NCI-H2171 (cell line): ENCODE measurements at regions not wholly inside any gene's neighbourhood (a gene's known extent, or its start where the extent isn't known, plus 50 kb on each side); places are given as distances from the start of the nearest gene placed in this dataset.

Source experiments
- DNase-seq: peaks from one replicate; lab custom pipeline; 2025; lab: John Stamatoyannopoulos, UW

DNA sequence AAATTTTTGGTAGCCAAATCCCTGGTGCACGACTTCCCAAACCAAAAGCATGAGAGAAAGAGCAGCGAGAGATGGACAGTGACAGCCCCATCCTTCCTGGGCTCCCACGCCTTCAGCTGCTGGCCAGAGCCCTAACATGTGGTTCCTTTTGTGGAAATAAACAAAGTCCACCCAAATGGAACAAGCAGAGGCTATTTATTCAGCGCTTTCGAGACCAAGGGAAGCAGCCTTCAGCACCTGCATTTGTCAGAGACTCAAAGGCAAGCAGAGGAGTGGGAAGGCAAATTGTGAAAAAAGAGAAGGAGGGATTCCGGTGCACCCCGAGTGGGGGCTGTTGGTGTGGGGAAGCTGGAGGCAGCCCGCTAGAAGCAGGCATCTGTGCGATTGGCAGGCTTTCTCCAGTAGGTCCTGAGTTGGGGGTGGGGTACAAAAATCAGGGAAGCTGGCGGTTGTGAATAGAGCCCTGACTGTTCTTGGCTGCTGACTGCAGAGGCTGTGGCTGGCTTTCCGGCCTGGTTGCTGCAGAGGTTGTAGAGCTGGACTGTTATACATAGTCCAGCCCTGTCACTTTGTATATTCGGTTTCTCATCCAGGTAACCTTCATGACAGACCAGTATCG, 427.2 kb downstream of the OCA2 start:
- no peak for DNase-seq

DNA sequence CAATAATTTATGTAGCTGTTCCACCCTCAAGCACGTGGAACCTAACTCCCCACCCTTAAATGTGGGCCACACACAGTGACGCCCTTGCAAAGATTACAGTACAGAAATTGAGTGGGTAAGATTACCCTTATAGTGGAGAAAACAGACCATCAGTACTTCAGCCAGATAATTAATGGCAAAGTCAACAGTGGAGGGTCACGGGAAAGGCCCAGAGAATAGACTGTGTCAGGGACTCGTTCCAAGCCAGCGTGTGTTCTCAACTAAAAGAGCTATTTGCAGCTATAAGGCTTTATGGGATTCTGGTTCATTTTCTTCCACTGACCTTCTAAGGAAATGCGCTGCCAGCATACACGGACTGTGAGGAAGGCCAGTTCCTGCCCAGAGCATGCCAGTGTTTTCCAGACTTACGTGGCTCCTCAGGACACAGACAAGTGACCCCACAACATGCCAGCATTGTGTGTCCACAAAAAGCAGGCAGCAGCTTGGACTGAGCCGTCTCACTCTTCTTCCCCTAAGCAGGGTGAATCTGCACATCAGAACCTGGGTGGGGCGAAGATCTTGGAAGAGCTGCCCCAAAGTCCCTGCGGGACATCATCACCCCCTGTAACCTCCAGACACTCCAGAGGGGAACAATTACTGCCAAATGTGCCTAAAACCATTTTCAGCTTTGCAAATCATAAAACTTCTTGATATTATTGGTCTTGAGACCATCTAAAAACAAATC, 428.5 kb downstream of the OCA2 start:
- no peak for DNase-seq

DNA sequence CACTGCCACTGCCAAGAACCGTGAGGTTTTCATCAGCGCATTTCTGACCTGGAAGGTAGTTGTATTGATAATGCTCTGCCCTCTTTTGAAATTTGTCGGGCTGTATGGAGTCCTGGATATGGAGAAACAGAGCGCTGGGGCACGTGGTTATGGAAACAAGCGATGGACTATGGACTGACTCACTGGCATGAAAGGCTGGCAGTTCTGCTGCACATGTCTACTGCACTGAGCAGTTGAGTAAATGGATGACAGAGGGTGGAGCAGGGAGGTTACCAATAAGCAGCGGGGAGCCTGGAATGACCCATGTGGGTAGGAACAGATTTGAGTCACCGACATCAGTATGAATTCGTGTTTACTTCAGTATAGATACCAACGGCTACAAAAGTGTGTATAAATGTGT, 429.5 kb downstream of the OCA2 start:
- DNase-seq, result no peak

DNA sequence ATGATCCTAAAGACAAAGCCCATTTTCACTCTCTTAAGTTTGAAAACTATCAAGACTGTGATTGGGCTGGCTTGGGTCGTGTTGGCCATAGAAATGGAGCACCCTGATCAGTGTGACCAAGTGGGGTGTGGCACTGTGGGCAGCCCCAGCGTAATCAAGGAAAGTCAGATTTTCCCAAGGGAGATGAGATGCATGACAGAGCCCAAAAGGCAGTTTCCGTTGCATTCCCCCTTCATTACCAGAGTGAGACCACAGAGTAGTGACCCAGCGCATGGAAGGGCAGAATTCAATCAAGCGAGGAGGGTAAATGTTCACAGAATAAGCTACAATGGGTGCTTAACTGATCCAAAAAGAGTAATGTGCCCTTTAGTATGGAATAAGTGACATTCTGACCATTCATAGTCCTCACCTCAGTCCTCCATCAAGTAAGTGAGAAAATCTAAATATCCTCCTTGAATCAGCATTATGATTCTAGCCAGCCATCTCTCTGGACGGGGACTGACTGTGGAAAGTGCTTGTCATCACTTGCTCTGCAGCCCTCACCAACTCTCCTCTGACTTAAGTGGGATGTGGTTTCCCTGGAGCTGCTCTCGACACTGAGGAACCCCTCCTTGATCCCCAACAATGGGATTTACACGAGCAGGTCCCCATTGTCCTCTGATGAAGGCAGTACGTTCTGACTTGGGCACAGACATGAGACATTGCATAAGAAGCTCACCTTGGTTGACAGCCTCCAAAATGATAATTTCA, 430.5 kb downstream of the OCA2 start:
- DNase-seq, result no peak

DNA sequence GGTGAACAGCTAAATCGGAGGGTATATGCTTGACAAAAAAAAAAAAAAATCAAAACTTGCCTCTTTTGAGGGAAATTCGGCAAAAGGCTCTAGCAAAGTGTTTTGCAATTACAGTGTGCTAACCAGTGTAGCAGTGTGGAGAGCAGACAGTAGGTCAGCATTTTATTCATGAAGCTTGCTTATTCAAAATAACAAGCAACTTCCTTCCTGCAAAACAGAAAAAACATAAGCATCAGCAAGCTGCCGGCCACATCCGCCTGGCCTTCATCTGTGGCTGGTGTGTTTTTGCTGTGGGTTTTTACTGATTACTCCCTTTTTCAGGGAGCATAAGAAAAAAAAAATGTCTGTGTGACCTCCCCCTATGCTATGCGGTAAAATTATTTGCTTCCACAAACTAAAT, 434.1 kb downstream of the OCA2 start:
- no peak for DNase-seq

DNA sequence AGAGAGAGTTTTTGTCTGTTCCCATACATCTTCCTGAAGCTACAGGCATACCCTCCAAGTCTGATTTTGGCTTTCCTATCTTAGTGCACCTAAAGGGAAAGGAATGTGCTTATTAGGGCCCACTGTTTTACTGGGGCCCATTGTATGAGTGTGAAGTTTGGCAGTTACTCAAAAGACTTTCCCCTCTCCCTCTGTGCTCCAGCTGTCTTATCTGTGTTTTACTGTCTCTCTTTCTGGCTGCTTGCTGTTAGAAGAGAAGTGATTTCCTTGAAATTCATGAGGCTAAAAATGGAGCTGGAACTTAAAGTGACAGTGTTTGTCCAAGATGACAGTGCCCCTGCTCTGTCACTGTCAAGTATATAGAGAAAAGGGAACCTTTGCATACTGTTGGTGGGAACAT, 436.2 kb downstream of the OCA2 start:
- no peak for DNase-seq

DNA sequence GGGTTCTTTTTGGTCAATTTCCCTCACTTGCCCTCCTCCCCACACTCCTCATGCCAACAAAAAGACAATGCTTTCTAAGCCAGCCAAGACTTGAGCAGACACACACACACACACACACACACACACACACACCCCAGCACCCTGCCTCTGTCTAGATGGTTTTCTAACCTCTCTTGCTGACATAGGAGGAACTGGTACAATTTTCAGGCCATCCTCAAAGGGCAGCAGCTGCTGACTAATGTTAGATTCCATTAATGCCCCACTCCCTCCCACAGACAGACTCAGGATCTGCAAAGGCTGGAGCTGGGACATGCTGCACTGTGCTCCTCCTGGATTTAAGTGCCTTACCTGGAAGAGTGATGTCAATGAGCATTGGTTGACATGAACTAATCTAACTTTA, 438.4 kb downstream of the OCA2 start:
- no peak for DNase-seq

DNA sequence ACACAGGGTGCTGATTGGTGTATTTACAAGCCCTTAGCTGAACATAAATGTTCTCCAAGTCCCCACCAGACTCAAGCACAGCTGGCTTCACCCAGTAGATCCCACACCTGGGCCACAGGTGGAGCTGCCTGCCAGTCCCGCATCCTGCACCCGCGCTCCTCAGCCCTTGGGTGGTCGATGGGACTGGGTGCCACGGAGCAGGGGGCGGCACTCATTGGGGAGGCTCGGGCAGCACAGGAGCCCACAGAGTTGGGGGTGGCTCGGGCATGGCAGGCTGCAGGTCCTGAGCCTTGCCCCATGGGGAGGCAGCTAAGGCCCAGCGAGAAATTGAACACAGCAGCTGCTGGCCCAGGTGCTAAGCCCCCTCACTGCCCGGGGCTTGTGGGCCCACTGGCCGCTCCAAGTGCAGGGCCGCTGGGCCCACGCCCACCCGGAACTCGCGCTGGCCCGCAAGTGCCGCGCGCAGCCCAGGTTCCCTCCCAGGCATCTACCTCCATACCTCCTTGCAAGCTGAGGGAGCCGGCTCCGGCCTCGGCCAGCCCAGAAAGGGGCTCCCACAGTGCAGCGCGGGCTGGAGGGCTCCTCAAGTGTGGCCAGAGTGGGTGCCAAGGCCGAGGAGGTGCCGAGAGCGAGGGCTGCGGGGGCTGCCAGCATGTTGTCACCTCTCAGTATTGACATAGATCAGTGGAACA, 442.7 kb downstream of the OCA2 start:
- DNase-seq, result no peak

DNA sequence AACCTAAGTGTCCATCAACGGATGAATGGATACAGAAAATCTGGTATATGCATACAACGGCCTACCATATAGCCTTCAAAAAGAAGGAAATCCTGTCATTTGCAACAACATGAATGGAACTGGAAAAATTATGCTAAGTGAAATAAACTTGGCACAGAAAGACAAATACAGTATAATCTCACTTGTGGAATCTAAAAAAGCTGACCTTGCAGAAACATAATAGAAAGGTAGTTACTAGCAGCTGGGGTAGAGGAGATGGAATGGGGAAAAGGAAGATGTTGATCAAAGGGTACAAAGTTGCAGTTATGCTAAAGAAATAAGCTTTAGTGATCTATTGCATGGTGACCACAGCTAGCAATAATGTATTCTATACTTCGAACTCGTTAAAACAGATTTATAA, 444.1 kb downstream of the OCA2 start:
- DNase-seq, result no peak

DNA sequence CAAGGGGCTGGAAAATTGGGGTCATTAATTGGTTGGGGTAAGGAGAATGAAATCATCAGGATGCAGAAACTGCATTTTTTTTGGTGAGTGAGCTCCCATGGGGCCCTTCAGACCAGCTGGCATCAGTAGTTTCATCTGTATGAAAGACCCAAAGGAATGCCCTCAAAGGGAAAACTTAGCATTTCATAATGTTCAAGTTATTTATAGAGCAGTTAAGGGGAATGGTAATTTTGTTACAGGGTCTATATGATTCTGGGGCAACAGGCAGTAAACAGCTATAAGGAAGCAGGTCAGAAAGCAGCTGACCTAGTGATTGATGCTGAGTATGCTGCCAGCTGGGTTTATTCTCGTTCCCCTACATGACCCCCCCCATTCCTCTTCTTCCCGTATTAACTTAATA, 448.9 kb downstream of the OCA2 start:
- DNase-seq, result no peak

DNA sequence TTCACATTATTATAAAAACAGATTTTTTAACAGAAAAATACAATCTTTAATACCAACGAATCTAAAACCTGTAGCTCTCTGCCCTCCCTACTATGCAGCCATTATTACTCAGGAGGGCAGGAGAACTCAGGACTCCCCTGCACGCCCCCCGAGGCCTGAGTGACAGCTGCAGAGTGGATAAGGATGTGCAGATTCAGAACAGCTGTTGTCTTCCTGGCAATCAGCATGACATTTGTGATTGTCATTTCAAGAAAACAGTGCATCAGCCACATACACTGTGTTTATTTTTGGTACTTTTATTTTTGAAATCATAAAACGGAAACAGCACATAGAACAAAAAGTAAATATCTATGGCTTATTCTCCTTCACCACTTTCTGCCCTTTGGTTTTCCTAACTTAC, 450.8 kb downstream of the OCA2 start:
- DNase-seq, result no peak

DNA sequence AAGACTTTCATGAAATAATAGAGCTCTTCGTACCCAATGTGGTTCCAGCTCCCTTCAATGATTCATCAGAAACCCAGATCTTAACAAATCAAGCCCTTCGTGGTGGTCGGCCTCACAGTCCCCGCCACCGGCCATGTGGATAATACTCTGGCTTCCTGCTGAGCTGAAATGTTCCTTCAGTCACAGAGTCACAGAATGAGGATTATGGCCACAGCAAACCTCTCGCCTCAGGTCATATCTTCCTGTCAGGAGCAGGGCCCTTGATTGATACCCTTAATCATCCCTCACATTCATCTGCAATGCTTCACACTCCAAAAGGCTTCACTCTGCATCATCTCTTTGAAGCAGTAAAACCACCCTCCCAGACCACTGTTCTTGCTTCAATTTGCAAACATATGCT, 452.6 kb downstream of the OCA2 start:
- no peak for DNase-seq

DNA sequence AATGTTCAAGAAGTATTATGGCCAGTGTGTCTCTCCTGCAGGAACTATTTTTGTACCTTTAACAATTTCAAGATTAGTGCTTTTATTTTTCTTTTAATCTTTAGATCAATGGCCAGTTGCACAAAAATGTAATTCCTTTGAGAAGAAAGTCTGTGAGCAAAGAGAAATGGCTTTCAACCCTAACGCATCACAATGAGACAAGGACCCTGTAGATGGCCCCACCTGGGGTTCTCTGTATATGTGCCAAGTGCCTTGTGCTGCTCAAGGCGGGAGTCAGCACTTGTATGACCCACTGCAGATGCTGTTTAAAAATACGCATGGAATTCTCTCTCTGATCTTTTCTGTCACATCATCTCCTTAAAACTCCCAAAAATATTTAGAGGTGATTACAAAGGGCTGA, 453.4 kb downstream of the OCA2 start:
- DNase-seq, result no peak

DNA sequence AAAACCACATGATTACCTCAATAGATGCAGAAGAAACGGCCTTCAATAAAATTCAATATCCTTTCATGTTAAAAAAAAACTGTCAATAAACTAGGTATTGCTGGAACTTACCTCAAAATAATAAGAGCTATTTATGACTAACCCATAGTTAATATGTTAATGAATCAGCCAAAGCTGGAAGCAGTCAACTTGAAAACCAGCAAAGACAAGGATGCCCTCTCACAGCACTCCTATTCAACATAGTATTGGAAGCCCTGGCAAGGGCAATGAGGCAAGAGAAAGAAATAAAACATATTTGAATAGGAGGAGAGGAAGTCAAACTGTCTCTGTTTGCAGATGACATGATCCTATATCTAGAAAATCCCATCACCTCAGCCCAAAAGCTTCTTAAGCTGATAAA, 456.1 kb downstream of the OCA2 start:
- no peak for DNase-seq

DNA sequence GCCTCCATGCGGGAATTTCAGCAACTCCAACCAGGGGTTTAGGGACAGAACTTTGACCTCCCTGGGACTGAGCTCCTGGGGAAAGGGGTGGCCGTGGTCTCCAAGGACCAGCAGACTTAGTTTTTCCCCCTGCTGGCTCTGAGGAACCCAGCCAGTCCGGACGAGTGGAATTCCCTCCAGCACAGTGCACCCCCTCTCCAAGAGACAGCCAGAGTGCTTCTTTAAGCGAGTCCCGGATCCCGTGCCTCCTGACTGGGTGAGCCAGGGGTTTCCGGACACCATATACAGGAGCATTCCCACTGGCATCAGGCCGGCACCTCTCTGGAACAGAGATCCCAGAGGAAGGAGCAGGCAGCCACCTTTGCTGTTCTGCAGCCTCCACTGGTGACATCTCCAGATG, 459.5 kb downstream of the OCA2 start:
- no peak for DNase-seq

DNA sequence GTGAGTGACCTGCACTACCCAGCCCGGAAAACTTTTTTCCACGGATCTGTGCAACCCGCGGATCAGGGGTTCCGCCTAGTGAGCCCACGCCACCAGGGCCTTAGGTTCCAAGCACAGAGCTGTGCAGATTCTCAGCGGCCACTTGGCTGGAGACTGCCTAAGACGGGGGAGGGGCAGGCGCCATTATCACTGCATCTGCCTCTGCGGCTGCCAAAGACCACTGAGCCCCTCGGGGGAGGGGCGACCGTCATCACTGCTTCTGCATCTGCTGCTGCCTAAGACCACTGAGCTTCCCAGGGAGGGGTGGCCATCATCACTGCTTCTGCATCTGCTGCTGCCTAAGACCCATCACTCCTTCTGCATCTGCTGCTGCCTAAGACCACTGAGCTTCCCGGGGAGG, 460.2 kb downstream of the OCA2 start:
- DNase-seq, result no peak

DNA sequence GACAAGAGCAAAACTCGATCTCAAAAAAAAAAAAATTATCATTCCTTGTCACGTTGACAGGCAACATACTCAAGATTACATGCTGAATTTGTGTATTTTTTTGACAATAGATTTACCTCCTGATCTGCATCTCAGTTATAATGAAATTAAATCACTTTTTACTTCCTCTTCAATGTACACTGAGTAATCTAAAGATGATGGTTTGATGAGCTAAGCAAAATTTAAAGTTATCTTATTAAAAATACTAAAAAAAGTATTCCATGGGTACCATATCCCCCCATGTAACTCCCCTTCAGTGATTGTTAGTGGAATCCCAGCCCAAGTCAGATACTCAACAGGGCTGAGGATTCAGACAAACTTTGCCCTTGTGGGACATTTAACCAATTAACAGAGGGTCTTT, 463.2 kb downstream of the OCA2 start:
- DNase-seq, result no peak

DNA sequence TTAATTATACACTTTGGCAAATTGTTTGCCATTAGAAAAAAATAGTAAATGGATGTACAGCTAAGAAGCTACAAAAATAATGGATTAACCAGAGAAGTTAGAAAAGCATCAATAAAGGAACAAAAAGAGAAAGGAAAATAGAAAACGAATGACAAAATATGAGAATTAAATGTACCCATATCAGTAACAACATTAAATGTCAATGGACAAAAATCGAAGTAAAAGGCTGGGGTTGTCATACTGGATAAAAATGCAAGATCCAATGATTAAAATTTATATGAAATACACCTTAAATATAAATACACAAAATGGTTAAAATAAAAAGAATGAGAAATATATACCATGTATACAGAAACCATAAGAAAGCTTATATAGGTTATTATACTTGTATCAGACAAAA, 470.6 kb downstream of the OCA2 start:
- DNase-seq, result no peak

DNA sequence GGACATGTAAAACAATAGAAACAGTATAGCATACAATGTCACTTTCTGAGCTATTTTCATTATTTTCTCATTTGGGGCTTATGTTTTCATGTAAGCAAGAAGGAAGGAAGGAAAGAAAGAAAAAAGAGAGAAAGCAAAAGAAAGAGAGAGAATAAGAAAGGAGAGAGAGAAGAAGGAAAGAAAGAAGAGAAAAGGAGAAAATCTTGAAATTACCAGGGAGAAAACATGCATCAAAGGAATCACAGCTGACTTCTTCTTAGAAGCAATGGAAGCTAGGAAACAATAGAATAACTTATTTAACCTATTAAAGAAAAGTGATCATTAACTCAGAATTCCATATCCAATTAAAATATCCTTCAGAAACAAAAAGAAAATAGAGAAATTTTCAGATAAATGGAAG, 471.5 kb downstream of the OCA2 start:
- no peak for DNase-seq

DNA sequence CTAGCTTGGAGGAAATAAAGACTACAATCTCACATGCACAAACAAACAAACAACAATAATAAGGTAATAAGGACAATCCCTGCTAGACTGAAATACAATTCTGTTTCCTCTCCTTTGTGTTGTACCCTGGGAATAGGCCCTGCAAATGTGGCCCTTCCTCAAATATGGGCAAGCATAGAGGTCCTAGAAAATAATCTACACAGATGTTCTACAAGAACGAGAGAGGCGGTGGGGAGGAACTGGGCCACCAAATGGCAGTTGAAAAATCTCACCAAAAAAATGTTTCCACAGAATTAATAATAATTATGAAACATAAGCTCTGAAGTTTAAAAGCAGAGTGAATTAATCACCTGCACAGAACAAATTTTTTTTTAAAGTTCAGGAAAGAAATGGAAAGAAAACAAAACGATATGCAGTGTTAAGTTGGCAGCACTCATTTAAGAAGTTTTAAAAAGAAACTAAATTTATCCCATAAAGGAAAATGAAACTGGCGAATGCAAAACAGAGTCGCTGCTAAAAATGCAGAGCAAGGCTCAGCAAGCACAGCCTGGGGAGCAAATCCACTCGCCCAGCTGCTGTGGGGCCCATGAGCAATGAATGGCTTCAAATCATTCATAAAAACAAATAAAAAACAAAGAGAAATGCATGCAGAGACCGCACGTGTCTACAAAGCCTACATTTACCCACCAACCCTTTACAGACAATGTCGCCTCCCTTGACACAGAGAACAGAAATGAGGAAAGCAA, 475.4 kb downstream of the OCA2 start:
- no peak for DNase-seq

DNA sequence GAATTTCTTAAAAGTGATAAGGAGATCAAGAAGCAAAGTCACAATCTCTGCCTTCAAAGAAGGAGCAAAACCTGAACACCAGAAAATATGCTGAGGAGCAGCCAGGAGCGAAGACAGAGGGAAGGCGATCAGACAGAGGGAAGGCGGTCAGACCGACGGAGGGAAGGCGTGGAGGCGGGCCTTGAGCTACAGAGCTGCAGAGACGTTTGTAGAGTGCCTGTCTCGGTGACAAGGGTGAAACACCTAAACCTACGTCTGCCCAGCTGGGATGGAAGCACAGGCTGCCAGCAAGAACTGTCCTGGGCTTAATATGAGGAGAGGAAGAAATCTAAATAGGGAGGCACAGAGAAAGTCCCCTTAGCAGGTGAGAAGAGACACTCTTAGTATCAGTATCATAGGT, 476.0 kb downstream of the OCA2 start:
- no peak for DNase-seq

DNA sequence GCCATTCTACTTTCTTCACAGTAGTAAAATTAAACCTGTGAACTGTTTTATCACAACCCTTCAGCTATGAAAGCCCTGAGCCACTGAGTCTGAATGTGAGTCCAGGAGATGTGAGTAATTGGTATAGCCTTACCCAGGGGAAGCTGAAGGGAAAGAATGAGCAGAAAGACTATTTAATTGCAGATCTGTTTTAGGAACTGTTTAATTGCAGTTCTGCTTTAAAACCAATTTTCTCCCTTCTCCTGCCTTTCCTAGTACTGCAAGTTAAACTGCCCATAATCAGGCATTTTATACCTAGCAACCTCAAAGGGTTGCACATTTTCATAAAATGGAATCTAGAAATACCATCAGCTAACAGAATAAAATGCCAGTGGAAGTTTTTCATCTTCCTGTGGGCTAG, 476.7 kb downstream of the OCA2 start:
- no peak for DNase-seq
